Gastroesophageal sphincter (tissue), 4 donors: ENCODE measurements at regions not wholly inside any gene's neighbourhood (a gene's known extent, or its start where the extent isn't known, plus 50 kb on each side); places are given as distances from the start of the nearest gene placed in this dataset.
"Not testable (repeated sequence)": the region's sequence is repeated elsewhere in the genome, so short reads cannot be mapped to it uniquely, and the experiment has no call there.

ENCODE experiments used
- ATAC-seq: fragments of 150-250 bp; one replicate; pipeline ENCODE4 v1.9.1; 2016; ENCODE audit warnings: mild to moderate bottlenecking, moderate library complexity
- H3K27ac ChIP-seq, 4 donors: fragments of 200-600 bp; sonication (generic) in 3 of 4; 1 replicate in 3 of 4; 2 replicates in 1 of 4; pipeline ENCODE4 v1.5.1; 2016 to 2019
- H3K27me3 ChIP-seq: fragments of 200-600 bp; sonication (generic); one replicate; pipeline ENCODE4 v1.5.1; 2019
- H3K36me3 ChIP-seq, 2 donors: fragments of 200-600 bp; sonication (generic); one replicate each; pipeline ENCODE4 v1.5.1; 2019; ENCODE audit warnings: control low read depth in 1 of 2
- H3K4me1 ChIP-seq, 3 donors: fragments of 200-600 bp; sonication (generic); 1 replicate in 2 of 3; 2 replicates in 1 of 3; pipeline ENCODE4 v1.5.1; 2016 to 2019; ENCODE audit warnings: control low read depth in 2 of 3
- H3K4me3 ChIP-seq, 2 donors: fragments of 200-600 bp; sonication (generic); one replicate each; pipeline ENCODE4 v1.5.1; 2019; ENCODE audit warnings: mild to moderate bottlenecking in 1 of 2, moderate library complexity in 1 of 2
- H3K9me3 ChIP-seq, 3 donors: fragments of 200-600 bp; sonication (generic); one replicate each; pipeline ENCODE4 v1.5.1; 2017 to 2019; ENCODE audit warnings: control low read depth in 2 of 3
- CTCF ChIP-seq, 4 experiments: fragments of 200-600 bp in 2 of 4; fragments of 450-650 bp in 2 of 4; sonication (generic) in 1 of 4; IDR thresholded peaks; one replicate each; pipeline ENCODE4 v1.5.1; 2017 to 2019; ENCODE audit warnings: antibody characterized with exemption in 4 of 4, mild to moderate bottlenecking in 2 of 4, moderate library complexity in 2 of 4
- EP300 ChIP-seq: sonication (generic); formaldehyde crosslinking; IDR thresholded peaks from one replicate; pipeline ENCODE4 v1.6.1; 2017; ENCODE audit warnings: antibody characterized with exemption, mild to moderate bottlenecking
- POLR2A ChIP-seq, 2 donors: fragments of 450-650 bp; IDR thresholded peaks; one replicate each; pipeline ENCODE4 v1.6.1; 2017; ENCODE audit warnings: antibody characterized with exemption in 2 of 2, mild to moderate bottlenecking in 2 of 2, moderate library complexity in 1 of 2
- POLR2AphosphoS5 ChIP-seq: sonication (generic); formaldehyde crosslinking; IDR thresholded peaks from one replicate; pipeline ENCODE4 v1.6.1; 2017; ENCODE audit warnings: antibody characterized with exemption
- WGBS, 2 donors: methylation state at CpG; one replicate each; pipeline ENCODE4 v1.1.5; 2018; ENCODE audit warnings: low coverage in 1 of 2; 5-methylcytosine and 5-hydroxymethylcytosine counted together

- ATAC-seq = no peak
- Histone ChIP-seq H3K36me3 (no peaks in the 10 kb centered on the region), H3K4me1 (peaks cover 0 to 22% (median 6%) of the 10 kb centered on the region in 3 donors), H3K4me3 (no peak overlapping the region), H3K27ac (no peak overlapping the region), H3K9me3 (no peaks in the 10 kb centered on the region), H3K27me3 (no peaks in the 10 kb centered on the region)
- TF ChIP-seq CTCF (IDR thresholded peaks at IDR 0.05) (no peak), POLR2A (IDR thresholded peaks at IDR 0.05) (no peak), EP300 (no peak), POLR2AphosphoS5 (no peak)
- WGBS, 2 donors = 94% methylated on average over 3 of the region's 3 CpGs; no CpG with 5 or more reads in 1 of the 2 donors
Measured at GRCh38 chr18:9020221-9020620, 82.3 kb upstream of the NDUFV2 start.

GRCh38 chr18:9021458-9021857 is 81.0 kb upstream of the NDUFV2 start:
- Histone ChIP-seq H3K27ac (no peak overlapping the region), H3K36me3 (no peaks in the 10 kb centered on the region), H3K9me3 (no peaks in the 10 kb centered on the region), H3K27me3 (no peaks in the 10 kb centered on the region), H3K4me1 (peaks cover 0 to 18% (median 6%) of the 10 kb centered on the region in 3 donors), H3K4me3 (no peak overlapping the region)
- WGBS, 2 donors = 84 to 97% methylated on average over 3 of the region's 3 CpGs
- TF ChIP-seq CTCF (IDR thresholded peaks at IDR 0.05) = no peak
- TF ChIP-seq POLR2A (IDR thresholded peaks at IDR 0.05) = no peak
- no peak for TF ChIP-seq POLR2AphosphoS5
- TF ChIP-seq EP300 = no peak
- ATAC-seq = no peak

- TF ChIP-seq CTCF (IDR thresholded peaks at IDR 0.05) (no peak), EP300 (no peak), POLR2AphosphoS5 (no peak), POLR2A (IDR thresholded peaks at IDR 0.05) (no peak)
- H3K27ac ChIP-seq = peak overlapping the region in 1 of 4 donors; percentile 34
- H3K9me3 ChIP-seq = no peaks in the 10 kb centered on the region
- peaks cover 0 to 6% (median 0%) of the 10 kb centered on the region in 3 donors for H3K4me1 ChIP-seq
- 63 to 100% methylated on average over 1 to 3 of the region's 8 CpGs for WGBS, 2 donors
- H3K27me3 ChIP-seq = no peaks in the 10 kb centered on the region
- H3K36me3 ChIP-seq = no peaks in the 10 kb centered on the region
- H3K4me3 ChIP-seq = no peak overlapping the region
- no peak for ATAC-seq
Measured at GRCh38 chr18:9022397-9023155, 79.9 kb upstream of the NDUFV2 start.

GRCh38 chr18:9024031-9024646 is 78.4 kb upstream of the NDUFV2 start:
- WGBS, 2 donors = 96 to 100% methylated on average over 1 to 2 of the region's 18 CpGs
- ATAC-seq, H3K27ac ChIP-seq: not testable (repeated sequence)

GRCh38 chr18:9025091-9025838 is 77.2 kb upstream of the NDUFV2 start:
- H3K36me3 ChIP-seq = no peaks in the 10 kb centered on the region
- no peak overlapping the region for H3K27ac ChIP-seq
- no peak for TF ChIP-seq POLR2A (IDR thresholded peaks at IDR 0.05)
- TF ChIP-seq CTCF (IDR thresholded peaks at IDR 0.05) = no peak
- TF ChIP-seq EP300 = no peak
- TF ChIP-seq POLR2AphosphoS5 = no peak
- no peaks in the 10 kb centered on the region for H3K9me3 ChIP-seq
- ATAC-seq = no peak
- no peaks in the 10 kb centered on the region for H3K27me3 ChIP-seq
- no peak overlapping the region for H3K4me3 ChIP-seq
- no peaks in the 10 kb centered on the region for H3K4me1 ChIP-seq
- WGBS, 2 donors = 51 to 60% methylated on average over 3 to 4 of the region's 4 CpGs

More at GRCh38 chr18:9024031-9024646, 78.4 kb upstream of the NDUFV2 start:
- not testable (repeated sequence) for H3K4me3 ChIP-seq, H3K27me3 ChIP-seq, H3K4me1 ChIP-seq, H3K36me3 ChIP-seq, H3K9me3 ChIP-seq
